RWPE2 (cell line): ENCODE measurements at regions not wholly inside any gene's neighbourhood (a gene's known extent, or its start where the extent isn't known, plus 50 kb on each side); places are given as distances from the start of the nearest gene placed in this dataset.
A peak's percentile ranks its signal among the peaks of the same experiment; 100 is the strongest.

Source experiments
- ATAC-seq: fragments of 200-7000 bp; cut with Tn5 transposase; 3 replicates; pipeline ENCODE4 v1.9.1; 2021; ENCODE audit warnings: low read depth
- DNase-seq: peaks from one replicate; pipeline ENCODE4 v3.0.0-alpha.2; 2020; ENCODE audit warnings: low spot score
- H3K27ac ChIP-seq: fragments of 450-650 bp; 2 replicates; pipeline ENCODE4 v1.5.1; 2017; ENCODE audit warnings: mild to moderate bottlenecking; ENCODE audit not compliant: poor library complexity, severe bottlenecking
- H3K27me3 ChIP-seq: fragments of 250-450 bp; sonication (Bioruptor Pico); 2 replicates; pipeline ENCODE4 v1.5.1; 2021; ENCODE audit warnings: mild to moderate bottlenecking, moderate library complexity; ENCODE audit not compliant: insufficient read depth, poor library complexity, severe bottlenecking
- H3K36me3 ChIP-seq: fragments of 250-450 bp; sonication (Bioruptor Pico); 2 replicates; pipeline ENCODE4 v1.5.1; 2020; ENCODE audit warnings: low read depth, mild to moderate bottlenecking, moderate library complexity
- H3K4me1 ChIP-seq: fragments of 250-450 bp; sonication (Bioruptor Pico); 2 replicates; pipeline ENCODE4 v1.5.1; 2021; ENCODE audit warnings: mild to moderate bottlenecking, moderate library complexity; ENCODE audit not compliant: insufficient read depth, poor library complexity, severe bottlenecking
- H3K4me3 ChIP-seq: fragments of 250-450 bp; sonication (Bioruptor Pico); 2 replicates; pipeline ENCODE4 v1.5.1; 2021; ENCODE audit warnings: mild to moderate bottlenecking, moderate library complexity; ENCODE audit not compliant: severe bottlenecking
- H3K9me3 ChIP-seq: fragments of 250-450 bp; sonication (Bioruptor Pico); 2 replicates; pipeline ENCODE4 v1.5.1; 2021; ENCODE audit warnings: mild to moderate bottlenecking, moderate library complexity; ENCODE audit not compliant: severe bottlenecking
- TF ChIP-seq, protein P1 (sequence below): fragments of 450-650 bp; IDR thresholded peaks from one replicate; pipeline ENCODE4 v1.5.1; 2017; ENCODE audit warnings: mild to moderate bottlenecking, moderate library complexity; ENCODE audit not compliant: poor library complexity, severe bottlenecking

DNA sequence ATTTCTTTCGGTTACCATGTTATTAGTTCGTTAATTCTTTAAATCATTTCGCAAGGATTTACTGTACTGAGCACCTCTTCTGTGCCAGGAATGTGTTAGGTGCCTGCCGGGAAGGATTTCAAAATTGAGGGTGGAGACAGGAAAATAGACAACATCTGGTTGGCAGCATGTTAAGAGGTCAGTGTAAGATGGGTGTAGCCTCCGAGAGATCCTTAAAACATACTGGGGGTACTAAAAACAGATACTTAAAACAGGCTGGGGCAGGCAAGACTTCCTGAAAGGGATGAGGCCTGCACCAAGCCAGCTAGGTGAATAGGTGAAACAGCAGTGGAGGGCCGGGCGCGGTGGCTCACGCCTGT lies 178.0 kb upstream of the SGK1 start:
- no peaks in the 10 kb centered on the region for H3K9me3 ChIP-seq
- peak overlapping the region; percentile 12 for H3K27ac ChIP-seq
- no peaks in the 10 kb centered on the region for H3K36me3 ChIP-seq
- ATAC-seq (peak; percentile 64), DNase-seq (no peak)
- peaks cover 8% of the 10 kb centered on the region for H3K4me1 ChIP-seq
- TF ChIP-seq, protein P1, sequence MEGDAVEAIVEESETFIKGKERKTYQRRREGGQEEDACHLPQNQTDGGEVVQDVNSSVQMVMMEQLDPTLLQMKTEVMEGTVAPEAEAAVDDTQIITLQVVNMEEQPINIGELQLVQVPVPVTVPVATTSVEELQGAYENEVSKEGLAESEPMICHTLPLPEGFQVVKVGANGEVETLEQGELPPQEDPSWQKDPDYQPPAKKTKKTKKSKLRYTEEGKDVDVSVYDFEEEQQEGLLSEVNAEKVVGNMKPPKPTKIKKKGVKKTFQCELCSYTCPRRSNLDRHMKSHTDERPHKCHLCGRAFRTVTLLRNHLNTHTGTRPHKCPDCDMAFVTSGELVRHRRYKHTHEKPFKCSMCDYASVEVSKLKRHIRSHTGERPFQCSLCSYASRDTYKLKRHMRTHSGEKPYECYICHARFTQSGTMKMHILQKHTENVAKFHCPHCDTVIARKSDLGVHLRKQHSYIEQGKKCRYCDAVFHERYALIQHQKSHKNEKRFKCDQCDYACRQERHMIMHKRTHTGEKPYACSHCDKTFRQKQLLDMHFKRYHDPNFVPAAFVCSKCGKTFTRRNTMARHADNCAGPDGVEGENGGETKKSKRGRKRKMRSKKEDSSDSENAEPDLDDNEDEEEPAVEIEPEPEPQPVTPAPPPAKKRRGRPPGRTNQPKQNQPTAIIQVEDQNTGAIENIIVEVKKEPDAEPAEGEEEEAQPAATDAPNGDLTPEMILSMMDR = no peak
- H3K4me3 ChIP-seq = no peak overlapping the region
- no peaks in the 10 kb centered on the region for H3K27me3 ChIP-seq

DNA sequence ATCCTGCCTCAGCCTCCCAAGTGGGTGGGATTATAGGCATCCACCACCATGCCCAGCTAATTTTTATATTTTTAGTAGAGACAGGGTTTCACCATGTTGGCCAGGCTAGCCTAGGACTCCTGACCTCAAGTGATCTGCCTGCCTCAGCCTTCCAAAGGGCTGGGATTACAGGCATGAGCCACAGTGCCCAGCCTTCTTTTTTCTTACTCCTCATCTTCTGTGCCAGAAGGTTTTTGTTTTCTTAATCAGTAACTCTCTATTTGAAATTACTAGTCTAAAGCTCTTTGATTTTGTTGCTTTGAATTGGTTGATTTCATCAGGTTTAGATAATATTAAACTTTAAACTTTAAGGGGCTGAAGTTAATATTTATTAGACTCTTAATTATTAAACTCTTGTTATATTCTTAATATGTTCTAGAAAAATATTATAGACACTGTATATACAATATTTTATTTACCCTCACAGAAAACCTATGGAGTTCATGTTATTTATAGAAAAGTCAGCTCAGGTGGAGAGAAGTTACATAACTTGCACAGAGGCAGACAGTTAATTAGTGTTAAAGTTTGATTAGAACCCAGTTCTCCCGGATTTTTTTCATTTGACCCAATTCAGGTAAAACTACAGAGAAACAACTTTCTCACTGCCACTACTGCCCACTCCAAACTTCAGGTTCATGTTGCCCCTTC lies 177.4 kb upstream of the SGK1 start:
- Histone ChIP-seq H3K4me1 (peaks cover 8% of the 10 kb centered on the region), H3K9me3 (no peaks in the 10 kb centered on the region), H3K27ac (peak overlapping the region; percentile 12), H3K36me3 (no peaks in the 10 kb centered on the region), H3K4me3 (no peak overlapping the region), H3K27me3 (no peaks in the 10 kb centered on the region)
- ATAC-seq = no peak
- TF ChIP-seq, protein P1 = no peak
- DNase-seq = no peak

DNA sequence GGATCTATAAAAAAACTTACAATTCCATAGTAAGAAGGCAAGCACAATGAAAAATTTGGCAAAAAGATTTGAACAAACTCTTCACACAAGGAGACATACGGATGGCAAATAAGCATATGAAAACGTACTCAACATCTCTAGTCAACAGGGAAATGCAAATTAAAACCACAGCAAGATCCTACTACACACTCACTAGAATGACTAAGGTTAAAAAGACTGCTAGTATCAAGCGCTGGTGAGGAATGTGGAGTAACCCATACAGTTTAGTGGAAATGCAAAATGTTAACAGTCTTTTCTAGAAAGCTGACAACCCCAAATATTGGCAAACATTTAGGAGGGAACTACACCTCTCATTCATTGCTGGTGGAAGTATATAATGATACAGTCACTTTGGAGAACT lies 175.9 kb upstream of the SGK1 start:
- H3K4me3 ChIP-seq = no peak overlapping the region
- H3K9me3 ChIP-seq = no peaks in the 10 kb centered on the region
- TF ChIP-seq, protein P1 = no peak
- no peaks in the 10 kb centered on the region for H3K27me3 ChIP-seq
- ATAC-seq (no peak), DNase-seq (no peak)
- peaks cover 8% of the 10 kb centered on the region for H3K4me1 ChIP-seq
- no peak overlapping the region for H3K27ac ChIP-seq
- no peaks in the 10 kb centered on the region for H3K36me3 ChIP-seq

DNA sequence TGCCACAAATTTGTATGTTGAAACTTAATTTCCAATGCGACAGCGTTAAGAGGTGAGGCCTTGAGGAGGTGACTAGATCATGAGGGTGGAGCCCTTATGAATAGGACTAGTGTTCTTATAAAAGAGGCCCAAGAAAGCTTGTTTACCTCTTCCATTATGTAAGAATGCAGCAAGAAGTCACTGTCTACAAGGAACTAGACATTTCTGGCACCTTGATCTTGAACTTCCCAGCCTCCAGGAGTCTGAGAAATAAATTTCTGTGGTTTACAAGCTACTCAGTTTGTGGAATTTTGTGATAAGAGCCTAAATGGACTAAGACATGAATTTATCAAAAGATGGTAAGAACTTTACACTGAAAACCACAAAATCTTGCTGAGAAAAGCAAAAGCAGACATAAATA lies 173.6 kb upstream of the SGK1 start:
- Histone ChIP-seq H3K27me3 (no peaks in the 10 kb centered on the region), H3K27ac (no peak overlapping the region), H3K4me1 (peaks cover 8% of the 10 kb centered on the region), H3K36me3 (no peaks in the 10 kb centered on the region), H3K9me3 (no peaks in the 10 kb centered on the region), H3K4me3 (no peak overlapping the region)
- DNase-seq = no peak
- TF ChIP-seq, protein P1 = no peak
- no peak for ATAC-seq

DNA sequence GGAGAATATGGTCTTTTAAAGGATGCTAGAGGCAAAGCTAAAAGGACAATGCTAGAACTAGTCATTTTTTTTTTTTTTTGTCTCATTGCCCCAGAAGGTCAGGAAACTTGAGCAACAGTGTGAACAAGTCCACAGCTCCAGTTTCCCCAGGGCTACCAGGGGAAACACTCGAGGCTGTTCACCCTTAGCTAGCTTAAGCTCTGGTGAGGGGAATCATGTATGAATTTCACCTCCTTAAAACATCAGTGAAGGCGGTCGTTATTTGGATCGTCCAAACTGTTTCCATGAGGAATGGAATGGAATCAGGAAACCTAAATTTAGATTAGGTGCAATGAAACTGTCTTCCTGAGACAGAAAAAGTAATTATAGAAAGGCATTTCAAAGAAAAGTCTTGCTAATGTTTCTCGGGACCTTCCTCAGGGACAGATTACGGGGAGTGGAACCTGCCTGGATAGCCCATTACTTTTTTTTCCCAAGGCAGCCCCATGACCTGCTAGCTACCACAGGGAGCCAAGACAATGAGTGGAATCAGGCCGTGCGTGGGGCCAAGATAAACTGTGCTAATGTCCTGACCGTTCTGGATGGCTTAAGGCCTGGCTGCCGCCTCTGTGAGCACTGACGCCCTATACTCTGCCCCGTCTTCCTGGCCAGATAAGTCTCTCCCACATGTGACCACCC lies 164.8 kb upstream of the SGK1 start:
- Histone ChIP-seq H3K36me3 (no peaks in the 10 kb centered on the region), H3K27me3 (no peaks in the 10 kb centered on the region), H3K27ac (no peak overlapping the region), H3K4me1 (peaks cover 6% of the 10 kb centered on the region), H3K4me3 (no peak overlapping the region), H3K9me3 (no peaks in the 10 kb centered on the region)
- no peak for DNase-seq
- no peak for ATAC-seq
- TF ChIP-seq, protein P1 = no peak
